GM12872 (cell line): ENCODE measurements at regions not wholly inside any gene's neighbourhood (a gene's known extent, or its start where the extent isn't known, plus 50 kb on each side); places are given as distances from the start of the nearest gene placed in this dataset.

Source experiments
- TF ChIP-seq, protein P1 (sequence below): IDR thresholded peaks from 3 replicates; pipeline ENCODE4 v1.5.1; 2011; ENCODE audit warnings: low read depth, mild to moderate bottlenecking, low read length, moderate library complexity; ENCODE audit not compliant: insufficient read depth

DNA sequence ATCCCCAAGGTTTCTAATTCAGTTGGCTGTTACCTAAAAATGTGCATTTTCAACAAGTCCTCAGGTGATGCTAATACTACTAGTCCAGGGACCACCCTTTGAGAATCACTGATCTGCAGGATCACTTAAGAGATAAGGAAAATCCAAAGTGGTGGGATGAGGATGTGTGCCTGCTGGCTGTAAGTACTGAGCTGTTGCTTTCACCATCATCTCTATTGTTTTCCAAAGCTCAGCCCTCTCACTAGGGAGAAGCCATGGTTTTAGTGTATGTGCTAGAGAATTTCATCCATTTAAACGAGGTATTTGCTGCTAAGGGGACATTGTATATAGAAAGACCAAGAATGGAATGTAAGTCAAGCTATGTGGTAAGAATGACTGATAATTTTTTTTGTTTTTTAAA lies 202.3 kb downstream of the KIF21A start:
- TF ChIP-seq, protein P1, sequence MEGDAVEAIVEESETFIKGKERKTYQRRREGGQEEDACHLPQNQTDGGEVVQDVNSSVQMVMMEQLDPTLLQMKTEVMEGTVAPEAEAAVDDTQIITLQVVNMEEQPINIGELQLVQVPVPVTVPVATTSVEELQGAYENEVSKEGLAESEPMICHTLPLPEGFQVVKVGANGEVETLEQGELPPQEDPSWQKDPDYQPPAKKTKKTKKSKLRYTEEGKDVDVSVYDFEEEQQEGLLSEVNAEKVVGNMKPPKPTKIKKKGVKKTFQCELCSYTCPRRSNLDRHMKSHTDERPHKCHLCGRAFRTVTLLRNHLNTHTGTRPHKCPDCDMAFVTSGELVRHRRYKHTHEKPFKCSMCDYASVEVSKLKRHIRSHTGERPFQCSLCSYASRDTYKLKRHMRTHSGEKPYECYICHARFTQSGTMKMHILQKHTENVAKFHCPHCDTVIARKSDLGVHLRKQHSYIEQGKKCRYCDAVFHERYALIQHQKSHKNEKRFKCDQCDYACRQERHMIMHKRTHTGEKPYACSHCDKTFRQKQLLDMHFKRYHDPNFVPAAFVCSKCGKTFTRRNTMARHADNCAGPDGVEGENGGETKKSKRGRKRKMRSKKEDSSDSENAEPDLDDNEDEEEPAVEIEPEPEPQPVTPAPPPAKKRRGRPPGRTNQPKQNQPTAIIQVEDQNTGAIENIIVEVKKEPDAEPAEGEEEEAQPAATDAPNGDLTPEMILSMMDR: no peak

DNA sequence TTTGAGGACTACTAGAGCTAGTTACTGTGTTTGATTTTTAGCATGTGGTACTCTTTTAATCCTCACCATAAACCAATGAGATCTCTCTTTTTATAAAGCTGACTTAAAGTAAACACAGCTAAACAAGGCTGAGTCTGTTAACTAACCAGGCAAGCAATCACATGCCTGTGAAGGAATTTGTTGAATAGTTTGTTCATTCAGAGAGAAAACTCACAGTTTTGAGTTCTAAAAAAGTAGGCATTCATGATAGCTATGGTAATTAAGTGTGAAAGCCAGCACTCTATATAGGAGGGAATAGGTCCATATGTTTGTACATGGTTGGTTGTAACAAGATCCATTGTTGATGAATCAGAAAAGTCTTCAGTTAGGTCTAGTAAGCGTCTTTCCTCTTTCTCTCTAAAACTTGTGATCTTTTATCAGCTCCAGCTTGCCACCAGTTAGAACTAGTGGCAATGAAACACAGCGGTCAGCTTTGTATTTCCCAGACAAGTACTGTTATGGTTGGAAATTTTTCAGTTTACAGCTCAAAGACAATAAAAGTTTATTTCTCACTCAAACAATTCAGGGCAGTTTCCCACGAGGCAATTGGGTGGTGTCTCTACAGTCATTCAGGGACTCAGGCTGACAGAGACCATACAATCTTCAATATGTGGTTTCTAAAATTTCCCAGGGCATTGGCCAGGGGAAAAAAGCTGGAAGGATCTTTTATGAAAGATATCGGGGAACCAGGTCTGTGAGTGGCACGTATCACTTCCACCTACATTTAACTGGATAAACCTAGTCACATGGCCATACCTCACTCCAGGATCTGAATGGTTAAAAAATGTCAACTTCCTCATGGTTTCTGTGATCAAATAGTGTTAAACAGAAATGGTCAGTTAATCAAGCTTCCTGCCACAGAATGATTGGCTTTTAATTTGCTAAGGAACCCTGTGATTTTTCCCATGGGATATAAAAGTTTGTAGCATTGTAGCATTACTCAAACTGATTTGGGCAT lies 203.1 kb downstream of the KIF21A start:
- TF ChIP-seq, protein P1: no peak

- TF ChIP-seq, protein P1: no peak
Observed at GRCh38 chr12:39237004-39237403, 205.9 kb downstream of the KIF21A start.

DNA sequence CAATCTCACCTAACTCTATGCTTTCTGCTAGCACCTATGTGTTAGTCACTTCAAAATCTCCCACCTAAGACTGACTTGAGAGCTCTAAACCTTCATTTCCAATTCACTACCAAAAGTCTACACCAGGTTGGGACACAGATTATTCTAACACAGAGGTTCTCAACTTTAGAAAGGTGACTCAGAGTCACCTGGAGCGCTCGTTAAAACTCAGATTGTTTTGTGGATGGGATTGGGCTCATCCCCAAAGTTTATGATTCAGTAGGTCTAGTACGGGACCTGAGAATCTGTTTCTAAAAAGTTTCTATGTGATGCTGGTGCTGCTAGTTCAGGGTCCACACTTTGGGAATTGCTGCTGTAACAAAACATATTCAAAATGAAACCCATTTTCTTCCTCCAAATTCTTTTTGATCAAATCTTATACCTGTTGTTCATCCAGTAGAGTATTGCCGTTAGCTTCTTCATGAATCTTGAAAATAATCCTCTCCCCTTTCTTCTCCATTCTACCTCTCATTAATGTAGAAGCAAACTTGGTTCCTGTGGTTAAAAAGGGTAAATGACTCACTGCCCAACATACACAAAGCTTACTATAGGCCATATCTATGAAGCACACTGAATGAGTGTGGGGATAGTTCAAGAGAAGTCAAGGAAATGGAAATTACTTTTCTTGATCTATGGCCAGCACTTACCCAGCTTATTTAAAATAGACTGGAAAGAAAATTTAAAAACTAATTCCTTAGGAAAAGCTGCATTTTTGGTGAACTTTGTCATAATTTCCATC lies 206.7 kb downstream of the KIF21A start:
- TF ChIP-seq, protein P1: no peak

DNA sequence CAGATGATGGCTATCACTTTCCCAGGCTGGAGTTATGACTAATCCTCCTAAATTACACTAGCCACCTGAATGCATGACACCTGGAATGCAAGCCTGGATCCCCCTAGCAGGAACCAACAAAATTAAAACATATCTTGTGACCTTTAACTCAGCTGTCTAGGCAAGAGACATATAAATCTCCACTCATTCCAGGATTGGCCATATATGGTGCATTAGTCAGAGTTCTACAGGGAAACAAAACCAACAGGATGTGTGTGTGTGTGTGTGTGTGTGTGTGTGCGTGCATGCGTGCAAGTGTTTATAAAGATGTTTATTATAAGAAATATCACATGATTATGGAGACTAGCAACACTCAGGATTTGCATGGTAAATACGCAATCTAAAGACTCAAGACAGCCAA lies 212.8 kb downstream of the KIF21A start:
- TF ChIP-seq, protein P1: no peak

DNA sequence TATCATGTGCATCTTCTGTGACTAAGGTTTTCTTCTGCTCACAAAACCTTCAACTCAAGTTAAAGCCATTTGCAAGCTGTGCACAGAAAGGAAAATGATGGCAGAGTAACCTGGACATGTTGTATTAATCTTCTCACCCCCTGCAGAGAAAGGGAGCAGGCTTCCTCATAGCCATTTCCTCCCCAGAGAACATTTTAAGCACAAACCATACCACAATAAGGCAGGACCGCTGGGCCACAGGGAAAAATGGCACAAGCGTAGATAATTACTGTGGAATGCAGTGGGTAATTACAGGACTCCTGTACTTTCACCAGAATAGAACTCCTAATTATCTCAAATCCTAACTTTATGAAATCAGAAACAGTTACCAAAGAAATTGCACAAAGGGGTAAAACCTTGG lies 215.7 kb downstream of the KIF21A start:
- TF ChIP-seq, protein P1: no peak

GRCh38 chr12:39224971-39225370 lies 217.9 kb downstream of the KIF21A start:
- TF ChIP-seq, protein P1: no peak
